ENCODE measurements at regions not wholly inside any gene's neighbourhood (a gene's known extent, or its start where the extent isn't known, plus 50 kb on each side); places are given as distances from the start of the nearest gene placed in this dataset.
A peak's percentile ranks its signal among the peaks of the same experiment; 100 is the strongest.

DNA sequence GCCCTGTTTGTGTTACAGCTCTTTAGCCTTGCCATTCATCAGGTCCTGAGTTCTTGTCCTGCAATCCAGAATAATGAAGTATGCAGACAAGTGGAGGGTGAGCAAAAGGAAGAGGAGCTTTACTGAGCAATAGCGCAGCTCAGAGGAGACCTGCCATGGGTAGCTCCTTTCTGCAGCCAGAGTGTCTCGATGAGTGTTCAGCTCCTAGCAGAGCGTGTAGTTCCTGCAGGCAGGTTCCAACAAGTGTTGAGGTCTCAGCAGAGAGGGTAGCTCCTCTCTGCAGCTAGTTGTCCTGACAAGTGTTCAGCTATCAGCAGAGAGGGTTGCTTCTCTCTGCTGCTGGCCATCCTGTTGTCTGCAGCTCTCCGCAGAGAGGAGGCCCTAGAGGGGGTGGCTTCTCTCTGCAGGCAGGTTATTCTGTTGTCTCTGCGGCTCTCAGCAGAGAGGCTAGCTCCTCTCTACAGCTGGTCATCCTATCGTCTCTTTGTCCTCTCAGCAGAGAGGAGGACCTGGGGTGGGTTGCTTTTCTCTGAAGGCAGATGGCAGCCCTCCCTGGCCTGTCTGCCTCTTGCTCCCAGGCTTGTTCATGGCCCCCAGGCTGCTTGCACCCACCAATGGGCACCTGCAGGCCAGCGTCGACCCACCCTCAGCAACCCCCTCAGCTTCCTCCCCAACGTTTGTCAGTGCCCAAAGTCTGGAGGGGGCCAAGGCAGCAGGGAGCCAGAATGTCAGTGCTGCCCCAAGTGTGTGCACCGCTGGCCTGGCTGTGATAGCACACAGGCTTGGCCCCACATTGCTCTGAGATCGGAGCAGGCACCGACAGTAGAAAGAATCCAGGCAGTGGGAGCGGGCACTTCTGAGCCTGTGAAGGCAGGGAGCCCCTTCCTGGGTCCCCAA, 112.5 kb upstream of the RUNX3 start:
- TF ChIP-seq, protein P1, sequence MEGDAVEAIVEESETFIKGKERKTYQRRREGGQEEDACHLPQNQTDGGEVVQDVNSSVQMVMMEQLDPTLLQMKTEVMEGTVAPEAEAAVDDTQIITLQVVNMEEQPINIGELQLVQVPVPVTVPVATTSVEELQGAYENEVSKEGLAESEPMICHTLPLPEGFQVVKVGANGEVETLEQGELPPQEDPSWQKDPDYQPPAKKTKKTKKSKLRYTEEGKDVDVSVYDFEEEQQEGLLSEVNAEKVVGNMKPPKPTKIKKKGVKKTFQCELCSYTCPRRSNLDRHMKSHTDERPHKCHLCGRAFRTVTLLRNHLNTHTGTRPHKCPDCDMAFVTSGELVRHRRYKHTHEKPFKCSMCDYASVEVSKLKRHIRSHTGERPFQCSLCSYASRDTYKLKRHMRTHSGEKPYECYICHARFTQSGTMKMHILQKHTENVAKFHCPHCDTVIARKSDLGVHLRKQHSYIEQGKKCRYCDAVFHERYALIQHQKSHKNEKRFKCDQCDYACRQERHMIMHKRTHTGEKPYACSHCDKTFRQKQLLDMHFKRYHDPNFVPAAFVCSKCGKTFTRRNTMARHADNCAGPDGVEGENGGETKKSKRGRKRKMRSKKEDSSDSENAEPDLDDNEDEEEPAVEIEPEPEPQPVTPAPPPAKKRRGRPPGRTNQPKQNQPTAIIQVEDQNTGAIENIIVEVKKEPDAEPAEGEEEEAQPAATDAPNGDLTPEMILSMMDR (IDR thresholded peaks at IDR 0.05) = no peak
- no peak overlapping the region for H3K4me3 Mint-ChIP-seq (ENCODE audit: unreplicated experiment)
- no peak overlapping the region for H3K27ac Mint-ChIP-seq (ENCODE audit: unreplicated experiment)
- H3K36me3 Mint-ChIP-seq (ENCODE audit: unreplicated experiment) = no peaks in the 10 kb centered on the region
- no peaks in the 10 kb centered on the region for H3K4me1 Mint-ChIP-seq (ENCODE audit: unreplicated experiment)
- DNase-seq (ENCODE audit: extremely low spot score, unreplicated experiment) = no peak
- peaks cover 43% of the 10 kb centered on the region for H3K27me3 Mint-ChIP-seq (ENCODE audit: unreplicated experiment)
- no peaks in the 10 kb centered on the region for H3K9me3 Mint-ChIP-seq (ENCODE audit: unreplicated experiment)

DNA sequence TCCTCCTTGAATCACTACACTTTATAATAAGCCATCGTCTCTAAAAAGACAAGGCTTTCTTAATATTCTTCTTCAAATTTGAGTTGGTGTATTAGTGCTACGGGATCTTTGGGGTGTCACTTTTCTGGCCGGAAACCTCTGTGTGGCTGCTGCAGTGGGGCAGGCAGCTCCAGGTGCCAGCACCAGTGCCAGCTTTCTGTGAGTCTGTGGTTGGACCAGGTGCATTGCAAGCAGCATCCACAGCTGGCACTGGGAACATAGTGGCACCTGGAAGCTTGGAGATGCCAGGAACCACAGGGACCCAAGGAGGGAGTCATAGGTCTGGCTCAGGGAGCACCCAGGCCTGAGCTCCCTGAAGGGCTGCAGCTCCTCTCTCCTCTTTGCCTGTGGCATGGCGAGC, 111.8 kb upstream of the RUNX3 start:
- DNase-seq (ENCODE audit: extremely low spot score, unreplicated experiment) = no peak
- H3K4me3 Mint-ChIP-seq (ENCODE audit: unreplicated experiment) = no peak overlapping the region
- H3K27me3 Mint-ChIP-seq (ENCODE audit: unreplicated experiment) = peaks cover 40% of the 10 kb centered on the region
- H3K27ac Mint-ChIP-seq (ENCODE audit: unreplicated experiment) = no peak overlapping the region
- H3K4me1 Mint-ChIP-seq (ENCODE audit: unreplicated experiment) = no peaks in the 10 kb centered on the region
- no peaks in the 10 kb centered on the region for H3K36me3 Mint-ChIP-seq (ENCODE audit: unreplicated experiment)
- TF ChIP-seq, protein P1 (IDR thresholded peaks at IDR 0.05) = no peak
- no peaks in the 10 kb centered on the region for H3K9me3 Mint-ChIP-seq (ENCODE audit: unreplicated experiment)

DNA sequence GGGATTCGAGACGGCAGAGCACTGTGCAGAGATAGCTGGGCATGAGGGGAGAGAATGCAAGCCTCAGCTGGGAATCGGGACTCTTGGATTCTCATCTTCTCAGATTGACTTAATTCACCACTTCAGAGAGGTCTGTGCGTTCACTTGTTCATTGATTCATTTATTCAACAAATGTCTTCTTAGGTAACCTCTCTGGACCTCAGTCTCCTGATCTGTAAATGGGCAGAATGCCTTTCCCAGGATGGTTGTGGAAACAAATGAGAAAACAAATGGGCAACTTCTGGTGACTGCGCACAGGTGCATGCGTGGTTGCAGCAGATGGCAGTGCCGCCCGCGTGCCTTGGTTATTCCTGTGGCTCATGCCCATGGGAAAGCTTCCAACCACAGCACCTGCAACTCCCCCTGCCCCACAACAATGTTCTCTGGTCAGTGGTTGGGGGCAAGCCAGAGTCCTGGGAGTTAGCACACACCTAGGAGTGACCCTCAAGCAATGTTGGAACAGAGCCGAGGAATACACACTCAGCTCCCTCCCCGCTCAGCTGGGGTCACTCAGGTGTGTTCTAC, 110.1 kb upstream of the RUNX3 start:
- no peaks in the 10 kb centered on the region for H3K4me1 Mint-ChIP-seq (ENCODE audit: unreplicated experiment)
- DNase-seq (ENCODE audit: extremely low spot score, unreplicated experiment) = no peak
- H3K27ac Mint-ChIP-seq (ENCODE audit: unreplicated experiment) = no peak overlapping the region
- peaks cover 40% of the 10 kb centered on the region for H3K27me3 Mint-ChIP-seq (ENCODE audit: unreplicated experiment)
- H3K9me3 Mint-ChIP-seq (ENCODE audit: unreplicated experiment) = no peaks in the 10 kb centered on the region
- TF ChIP-seq, protein P1 (IDR thresholded peaks at IDR 0.05) = no peak
- H3K4me3 Mint-ChIP-seq (ENCODE audit: unreplicated experiment) = no peak overlapping the region
- H3K36me3 Mint-ChIP-seq (ENCODE audit: unreplicated experiment) = no peaks in the 10 kb centered on the region

DNA sequence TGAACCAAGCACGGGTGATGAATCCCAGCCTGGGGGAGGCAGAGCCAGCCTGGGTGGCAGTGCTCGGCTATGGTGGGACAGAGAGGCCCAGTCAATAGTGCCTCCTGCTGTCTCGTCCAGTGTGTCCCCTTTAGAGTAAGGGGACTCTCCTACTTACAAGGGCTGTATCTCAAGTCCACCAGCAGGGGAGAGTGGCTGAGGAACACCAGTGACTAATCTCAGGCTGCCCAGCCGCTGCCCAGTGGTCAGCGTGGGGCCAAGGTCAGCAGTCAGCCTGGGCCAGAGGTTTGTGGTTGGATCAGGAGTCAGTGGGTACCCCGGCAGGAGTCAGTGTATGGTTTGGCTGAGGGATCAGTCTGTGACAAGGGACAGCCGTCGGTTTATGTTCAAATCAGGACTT, 109.2 kb upstream of the RUNX3 start:
- Mint-ChIP-seq H3K4me1 (ENCODE audit: unreplicated experiment) (peaks cover 2% of the 10 kb centered on the region), H3K9me3 (ENCODE audit: unreplicated experiment) (no peaks in the 10 kb centered on the region), H3K36me3 (ENCODE audit: unreplicated experiment) (no peaks in the 10 kb centered on the region), H3K27ac (ENCODE audit: unreplicated experiment) (no peak overlapping the region), H3K27me3 (ENCODE audit: unreplicated experiment) (peaks cover 40% of the 10 kb centered on the region), H3K4me3 (ENCODE audit: unreplicated experiment) (no peak overlapping the region)
- DNase-seq (ENCODE audit: extremely low spot score, unreplicated experiment) = no peak
- TF ChIP-seq, protein P1 (IDR thresholded peaks at IDR 0.05) = peak; percentile 7

DNA sequence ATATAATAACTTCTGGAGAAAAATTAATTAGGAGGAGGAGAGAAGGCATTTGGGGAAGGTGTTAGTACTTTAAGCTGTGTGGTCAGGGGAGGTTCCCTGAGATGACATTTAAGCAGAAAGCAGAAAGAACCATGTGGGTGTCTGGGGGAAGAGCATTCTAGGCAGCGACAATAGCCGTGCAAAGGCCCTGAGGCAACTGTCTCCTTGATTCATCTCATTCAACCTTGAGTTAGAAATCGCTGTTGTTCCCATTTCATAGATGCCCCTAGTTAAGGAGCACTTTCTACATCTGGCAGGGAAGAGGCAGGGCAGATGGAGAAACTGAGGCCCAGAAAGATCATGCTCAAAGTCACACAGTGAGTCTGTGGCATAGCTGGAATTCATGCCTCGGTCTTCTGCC, 108.6 kb upstream of the RUNX3 start:
- TF ChIP-seq, protein P1 (IDR thresholded peaks at IDR 0.05) = no peak
- Mint-ChIP-seq H3K27me3 (ENCODE audit: unreplicated experiment) (peaks cover 34% of the 10 kb centered on the region), H3K4me3 (ENCODE audit: unreplicated experiment) (no peak overlapping the region), H3K27ac (ENCODE audit: unreplicated experiment) (no peak overlapping the region), H3K36me3 (ENCODE audit: unreplicated experiment) (no peaks in the 10 kb centered on the region), H3K9me3 (ENCODE audit: unreplicated experiment) (no peaks in the 10 kb centered on the region), H3K4me1 (ENCODE audit: unreplicated experiment) (peaks cover 7% of the 10 kb centered on the region)
- no peak for DNase-seq (ENCODE audit: extremely low spot score, unreplicated experiment)

Data from osteocyte (in vitro differentiated cells).